Ishikawa (cell line): ENCODE measurements at regions not wholly inside any gene's neighbourhood (a gene's known extent, or its start where the extent isn't known, plus 50 kb on each side); places are given as distances from the start of the nearest gene placed in this dataset.

Experiments
- CEBPB ChIP-seq: IDR thresholded peaks from 2 replicates; pipeline ENCODE4 v1.6.1; 2012
- CREB1 ChIP-seq: IDR thresholded peaks from 2 replicates; pipeline ENCODE4 v1.6.1; 2012; ENCODE audit warnings: low read depth
- EP300 ChIP-seq: IDR thresholded peaks from 2 replicates; pipeline ENCODE4 v1.6.1; 2012; ENCODE audit warnings: borderline replicate concordance
- FOXM1 ChIP-seq: IDR thresholded peaks from 2 replicates; pipeline ENCODE4 v1.6.1; 2012; ENCODE audit warnings: low read depth, borderline replicate concordance
- MAX ChIP-seq: IDR thresholded peaks from 2 replicates; pipeline ENCODE4 v1.6.1; 2012
- NFIC ChIP-seq: IDR thresholded peaks from 2 replicates; pipeline ENCODE4 v1.6.1; 2012
- RAD21 ChIP-seq: IDR thresholded peaks from 2 replicates; pipeline ENCODE4 v1.6.1; 2012; ENCODE audit warnings: low read depth
- REST ChIP-seq: IDR thresholded peaks from 2 replicates; pipeline ENCODE4 v1.6.1; 2012; ENCODE audit warnings: low read depth, mild to moderate bottlenecking
- TAF1 ChIP-seq: IDR thresholded peaks from 2 replicates; pipeline ENCODE4 v1.6.1; 2012; ENCODE audit warnings: low read depth, mild to moderate bottlenecking
- TCF12 ChIP-seq: IDR thresholded peaks from 2 replicates; pipeline ENCODE4 v1.6.1; 2012; ENCODE audit warnings: low read depth
- YY1 ChIP-seq: IDR thresholded peaks from 2 replicates; pipeline ENCODE4 v1.6.1; 2012; ENCODE audit warnings: low read depth
- ZBTB7A ChIP-seq: IDR thresholded peaks from 2 replicates; pipeline ENCODE4 v1.6.1; 2012; ENCODE audit warnings: low read depth

- TF ChIP-seq CEBPB: no peak
- TF ChIP-seq RAD21: no peak
- no peak for TF ChIP-seq FOXM1
- TF ChIP-seq TAF1: no peak
- no peak for TF ChIP-seq MAX
- no peak for TF ChIP-seq CREB1
- TF ChIP-seq YY1: no peak
- no peak for TF ChIP-seq REST
- no peak for TF ChIP-seq EP300
- TF ChIP-seq NFIC: no peak
- no peak for TF ChIP-seq ZBTB7A
- TF ChIP-seq TCF12: no peak
Observed at GRCh38 chr13:79901336-79901735, 420.4 kb downstream of the NDFIP2 start.
